Progenitor cell of endocrine pancreas (in vitro differentiated cells): ENCODE measurements at regions not wholly inside any gene's neighbourhood (a gene's known extent, or its start where the extent isn't known, plus 50 kb on each side); places are given as distances from the start of the nearest gene placed in this dataset.

ENCODE experiments used
- DNase-seq: peaks from one replicate; pipeline ENCODE4 v3.0.0; 2021; ENCODE audit warnings: low spot score; ENCODE audit not compliant: unreplicated experiment
- H3K27ac Mint-ChIP-seq: 2 replicates; pipeline ENCODE4 v1.8.0; 2021; ENCODE audit warnings: mild to moderate bottlenecking, moderate library complexity, mixed read lengths
- H3K27me3 Mint-ChIP-seq: 2 replicates; pipeline ENCODE4 v1.8.0; 2021; ENCODE audit warnings: mixed read lengths
- H3K36me3 Mint-ChIP-seq: 2 replicates; pipeline ENCODE4 v1.8.0; 2022; ENCODE audit warnings: mixed read lengths; ENCODE audit not compliant: insufficient read depth
- H3K4me1 Mint-ChIP-seq: 2 replicates; pipeline ENCODE4 v1.8.0; 2021; ENCODE audit warnings: low read depth, mixed read lengths
- H3K4me3 Mint-ChIP-seq: 2 replicates; pipeline ENCODE4 v1.8.0; 2021; ENCODE audit warnings: low read depth, mild to moderate bottlenecking, moderate library complexity, mixed read lengths
- H3K9me3 Mint-ChIP-seq: 2 replicates; pipeline ENCODE4 v1.8.0; 2021; ENCODE audit warnings: low read depth, mixed read lengths
- CTCF ChIP-seq: fragments of 200-600 bp; sonication (generic); IDR thresholded peaks from one replicate; pipeline ENCODE4 v1.5.0; 2021; ENCODE audit warnings: antibody characterized with exemption, mild to moderate bottlenecking; ENCODE audit not compliant: unreplicated experiment

- Mint-ChIP-seq H3K27me3 (no peaks in the 10 kb centered on the region), H3K4me1 (peaks cover 8% of the 10 kb centered on the region), H3K27ac (no peak overlapping the region), H3K36me3 (no peaks in the 10 kb centered on the region), H3K9me3 (no peaks in the 10 kb centered on the region), H3K4me3 (no peak overlapping the region)
- TF ChIP-seq CTCF = no peak
- no peak for DNase-seq
Observed at GRCh38 chr6:62452586-62452985, 166.6 kb upstream of the KHDRBS2 start.

- no peak for TF ChIP-seq CTCF
- H3K9me3 Mint-ChIP-seq = no peaks in the 10 kb centered on the region
Observed at GRCh38 chr6:62446647-62447316, 160.8 kb upstream of the KHDRBS2 start.

DNA sequence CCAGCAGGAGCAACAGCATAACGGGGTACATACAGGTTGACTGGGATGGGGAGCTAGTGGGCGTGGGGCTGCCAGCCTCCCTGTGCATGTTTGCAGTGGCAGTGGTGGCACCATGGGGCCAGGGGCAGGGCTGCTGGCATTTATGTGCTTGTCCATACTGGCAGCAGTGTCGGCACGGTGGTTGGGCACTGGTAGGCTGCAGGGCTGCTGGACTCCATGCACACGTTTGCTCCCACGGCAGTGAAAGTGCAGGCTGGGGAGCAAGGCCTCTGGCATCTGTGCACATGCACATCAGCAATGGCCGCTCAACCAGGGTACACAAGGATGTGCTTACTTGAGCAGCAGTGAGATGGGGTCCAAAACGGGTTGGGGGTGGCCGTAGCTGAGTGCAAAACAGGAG, 159.5 kb upstream of the KHDRBS2 start:
- Mint-ChIP-seq H3K4me3 (no peak overlapping the region), H3K27me3 (no peaks in the 10 kb centered on the region), H3K36me3 (no peaks in the 10 kb centered on the region), H3K4me1 (peaks cover 13% of the 10 kb centered on the region), H3K9me3 (no peaks in the 10 kb centered on the region), H3K27ac (no peak overlapping the region)
- no peak for DNase-seq
- TF ChIP-seq CTCF = no peak

More at GRCh38 chr6:62446647-62447316, 160.8 kb upstream of the KHDRBS2 start:
- Mint-ChIP-seq H3K27me3 (no peaks in the 10 kb centered on the region), H3K36me3 (no peaks in the 10 kb centered on the region), H3K4me1 (peaks cover 13% of the 10 kb centered on the region), H3K27ac (no peak overlapping the region), H3K4me3 (no peak overlapping the region)
- no peak for DNase-seq

GRCh38 chr6:62441182-62441581, 155.2 kb upstream of the KHDRBS2 start:
- Mint-ChIP-seq H3K36me3 (peaks cover 2% of the 10 kb centered on the region), H3K9me3 (peaks cover 24% of the 10 kb centered on the region), H3K27me3 (no peaks in the 10 kb centered on the region), H3K4me3 (no peak overlapping the region), H3K4me1 (no peaks in the 10 kb centered on the region), H3K27ac (no peak overlapping the region)
- no peak for DNase-seq
- no peak for TF ChIP-seq CTCF

GRCh38 chr6:62429781-62430180, 143.8 kb upstream of the KHDRBS2 start:
- no peak for TF ChIP-seq CTCF
- no peaks in the 10 kb centered on the region for H3K4me1 Mint-ChIP-seq
- no peaks in the 10 kb centered on the region for H3K27me3 Mint-ChIP-seq
- H3K36me3 Mint-ChIP-seq = no peaks in the 10 kb centered on the region
- no peak overlapping the region for H3K27ac Mint-ChIP-seq
- no peak overlapping the region for H3K4me3 Mint-ChIP-seq
- H3K9me3 Mint-ChIP-seq = peaks cover 2% of the 10 kb centered on the region
- no peak for DNase-seq
